Thymus (tissue), 11 donors: ENCODE measurements at regions not wholly inside any gene's neighbourhood (a gene's known extent, or its start where the extent isn't known, plus 50 kb on each side); places are given as distances from the start of the nearest gene placed in this dataset.
"Not testable (repeated sequence)": the region's sequence is repeated elsewhere in the genome, so short reads cannot be mapped to it uniquely, and the experiment has no call there.

Source experiments
- DNase-seq, 9 donors: peaks; one replicate each; pipeline ENCODE4 v3.0.0-alpha.2; 2013; ENCODE audit warnings: low spot score in 9 of 9, low read depth in 6 of 9, missing footprints in 1 of 9
- H3K27ac ChIP-seq, 2 donors: one replicate each; pipeline ENCODE4 v1.5.1; 2013; ENCODE audit warnings: control low read depth in 1 of 2, low read depth in 1 of 2, low read length in 1 of 2, mild to moderate bottlenecking in 1 of 2, moderate library complexity in 1 of 2
- H3K27me3 ChIP-seq, 2 donors: one replicate each; pipeline ENCODE4 v1.5.1; 2013; ENCODE audit warnings: low read length in 1 of 2; ENCODE audit not compliant: control insufficient read depth in 2 of 2, insufficient read depth in 1 of 2
- H3K36me3 ChIP-seq, 2 donors: one replicate each; pipeline ENCODE4 v1.5.1; 2013; ENCODE audit warnings: low read length in 1 of 2, mild to moderate bottlenecking in 1 of 2, moderate library complexity in 1 of 2; ENCODE audit not compliant: control insufficient read depth in 2 of 2, insufficient read depth in 2 of 2
- H3K4me1 ChIP-seq, 2 donors: one replicate each; pipeline ENCODE4 v1.5.1; 2013; ENCODE audit warnings: low read length in 2 of 2; ENCODE audit not compliant: control insufficient read depth in 2 of 2, insufficient read depth in 2 of 2
- H3K4me3 ChIP-seq, 2 donors: one replicate each; pipeline ENCODE4 v1.5.1; 2013; ENCODE audit warnings: low read length in 2 of 2, control low read depth in 1 of 2, mild to moderate bottlenecking in 1 of 2
- H3K9me3 ChIP-seq, 2 donors: one replicate each; pipeline ENCODE4 v1.5.1; 2013; ENCODE audit warnings: low read length in 1 of 2, mild to moderate bottlenecking in 1 of 2; ENCODE audit not compliant: control insufficient read depth in 2 of 2, insufficient read depth in 1 of 2
- WGBS: extraction: QIAGEN DNeasy Blood & Tissue Kit; methylation state at CpG from one replicate; pipeline ENCODE4 v1.1.7; 2013; 5-methylcytosine and 5-hydroxymethylcytosine counted together
- donor health status: healthy.

- not testable (repeated sequence) for H3K27me3 ChIP-seq, DNase-seq, H3K9me3 ChIP-seq, H3K4me3 ChIP-seq
- 3% methylated on average over 3 of the region's 3 CpGs for WGBS
- H3K4me1 ChIP-seq: peaks cover 12 to 29% of the 10 kb centered on the region in 2 donors
- H3K36me3 ChIP-seq: peaks cover 0 to 24% of the 10 kb centered on the region in 2 donors
- H3K27ac ChIP-seq: peak overlapping the region in 1 of 2 donors; percentile 75
Measured at GRCh38 chr14:106163812-106164211, 637.4 kb downstream of the TMEM121 start.

- H3K9me3 ChIP-seq: peaks cover 0 to 4% of the 10 kb centered on the region in 2 donors
- 95% methylated on average over 3 of the region's 3 CpGs for WGBS
- no peaks in the 10 kb centered on the region for H3K27me3 ChIP-seq
- no peak overlapping the region for H3K27ac ChIP-seq
- peaks cover 12 to 34% of the 10 kb centered on the region in 2 donors for H3K4me1 ChIP-seq
- peaks cover 0 to 24% of the 10 kb centered on the region in 2 donors for H3K36me3 ChIP-seq
- no peak for DNase-seq
- H3K4me3 ChIP-seq: no peak overlapping the region
Measured at GRCh38 chr14:106166232-106166631, 639.8 kb downstream of the TMEM121 start.

GRCh38 chr14:106166650-106167204, 640.3 kb downstream of the TMEM121 start:
- peaks cover 0 to 4% of the 10 kb centered on the region in 2 donors for H3K9me3 ChIP-seq
- H3K4me1 ChIP-seq: peaks cover 12 to 35% of the 10 kb centered on the region in 2 donors
- peaks cover 0 to 24% of the 10 kb centered on the region in 2 donors for H3K36me3 ChIP-seq
- DNase-seq: no peak
- 75% methylated on average over 10 of the region's 10 CpGs for WGBS
- no peak overlapping the region for H3K4me3 ChIP-seq
- H3K27ac ChIP-seq: no peak overlapping the region
- no peaks in the 10 kb centered on the region for H3K27me3 ChIP-seq

GRCh38 chr14:106170163-106170658, 643.8 kb downstream of the TMEM121 start:
- not testable (repeated sequence) for H3K27ac ChIP-seq, DNase-seq, H3K27me3 ChIP-seq, H3K9me3 ChIP-seq, H3K4me3 ChIP-seq
- WGBS: 78% methylated on average over 13 of the region's 13 CpGs
- Histone ChIP-seq H3K36me3 (peaks cover 0 to 21% of the 10 kb centered on the region in 2 donors), H3K4me1 (peaks cover 9 to 27% of the 10 kb centered on the region in 2 donors)

GRCh38 chr14:106174206-106174605, 647.8 kb downstream of the TMEM121 start:
- peaks cover 14 to 48% of the 10 kb centered on the region in 2 donors for H3K4me1 ChIP-seq
- H3K27ac ChIP-seq: peak overlapping the region; percentile 65 to 88
- no peak overlapping the region for H3K4me3 ChIP-seq
- H3K36me3 ChIP-seq: no peaks in the 10 kb centered on the region
- 9% methylated on average over 7 of the region's 7 CpGs for WGBS
- H3K9me3 ChIP-seq: peaks cover 0 to 4% of the 10 kb centered on the region in 2 donors
- DNase-seq: peak in 8 of 9 donors; percentile 48 to 90 (median 72)
- no peaks in the 10 kb centered on the region for H3K27me3 ChIP-seq

- H3K9me3 ChIP-seq, H3K27me3 ChIP-seq, H3K36me3 ChIP-seq, H3K4me3 ChIP-seq: not testable (repeated sequence)
- WGBS: 36% methylated on average over 7 of the region's 7 CpGs
- Histone ChIP-seq H3K27ac (peak overlapping the region in 1 of 2 donors; percentile 50), H3K4me1 (peaks cover 22 to 54% of the 10 kb centered on the region in 2 donors)
- DNase-seq: peak in 1 of 9 donors; percentile 74
Measured at GRCh38 chr14:106177266-106178246, 651.2 kb downstream of the TMEM121 start.

- Histone ChIP-seq H3K4me1 (peaks cover 25 to 63% of the 10 kb centered on the region in 2 donors), H3K4me3 (no peak overlapping the region), H3K27me3 (no peaks in the 10 kb centered on the region), H3K9me3 (no peaks in the 10 kb centered on the region), H3K27ac (no peak overlapping the region), H3K36me3 (no peaks in the 10 kb centered on the region)
- no peak for DNase-seq
- 78% methylated on average over 2 of the region's 2 CpGs for WGBS
Measured at GRCh38 chr14:106179761-106180160, 653.4 kb downstream of the TMEM121 start.

GRCh38 chr14:106184771-106185170, 658.4 kb downstream of the TMEM121 start:
- DNase-seq: peak; percentile 49 to 91 (median 76)
- H3K4me3 ChIP-seq, H3K9me3 ChIP-seq, H3K36me3 ChIP-seq, H3K27me3 ChIP-seq: not testable (repeated sequence)
- Histone ChIP-seq H3K27ac (peak overlapping the region; percentile 61 to 94), H3K4me1 (peaks cover 24 to 46% of the 10 kb centered on the region in 2 donors)
- WGBS: 7% methylated on average over 8 of the region's 8 CpGs
